Esophagus squamous epithelium (tissue), 4 donors: ENCODE measurements at regions not wholly inside any gene's neighbourhood (a gene's known extent, or its start where the extent isn't known, plus 50 kb on each side); places are given as distances from the start of the nearest gene placed in this dataset.

Experiments
- POLR2A ChIP-seq, 4 donors: fragments of 450-650 bp; IDR thresholded peaks; one replicate each; pipeline ENCODE4 v1.6.1; 2017; ENCODE audit warnings: antibody characterized with exemption in 4 of 4, mild to moderate bottlenecking in 4 of 4, moderate library complexity in 3 of 4
- TF ChIP-seq, protein P1 (sequence below), 6 experiments: fragments of 450-650 bp in 4 of 6; fragments of 200-600 bp in 2 of 6; sonication (generic) in 2 of 6; IDR thresholded peaks; one replicate each; pipeline ENCODE4 v1.5.1; 2016 to 2019; ENCODE audit warnings: antibody characterized with exemption in 6 of 6, mild to moderate bottlenecking in 4 of 6, moderate library complexity in 4 of 6

DNA sequence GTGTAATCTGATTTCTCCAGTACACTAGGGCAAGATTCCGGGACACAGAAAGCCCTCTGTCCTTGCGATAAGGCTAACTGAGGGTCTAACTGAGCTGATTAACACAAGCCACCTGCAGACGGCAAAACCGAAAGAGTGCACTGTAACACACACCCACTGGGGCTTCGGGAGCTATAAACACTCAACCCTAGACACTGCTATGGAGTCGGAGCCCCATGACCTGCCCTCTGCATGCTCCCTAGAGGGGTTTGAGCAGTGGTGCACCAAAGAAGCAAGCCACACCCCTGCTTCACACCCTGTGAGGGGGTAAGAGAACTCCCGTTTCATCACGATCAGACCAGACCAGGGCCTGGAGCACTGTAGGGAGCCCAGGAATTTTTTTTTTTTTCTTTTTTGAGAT is 72.4 kb downstream of the DMRTA2 start:
- TF ChIP-seq, protein P1, sequence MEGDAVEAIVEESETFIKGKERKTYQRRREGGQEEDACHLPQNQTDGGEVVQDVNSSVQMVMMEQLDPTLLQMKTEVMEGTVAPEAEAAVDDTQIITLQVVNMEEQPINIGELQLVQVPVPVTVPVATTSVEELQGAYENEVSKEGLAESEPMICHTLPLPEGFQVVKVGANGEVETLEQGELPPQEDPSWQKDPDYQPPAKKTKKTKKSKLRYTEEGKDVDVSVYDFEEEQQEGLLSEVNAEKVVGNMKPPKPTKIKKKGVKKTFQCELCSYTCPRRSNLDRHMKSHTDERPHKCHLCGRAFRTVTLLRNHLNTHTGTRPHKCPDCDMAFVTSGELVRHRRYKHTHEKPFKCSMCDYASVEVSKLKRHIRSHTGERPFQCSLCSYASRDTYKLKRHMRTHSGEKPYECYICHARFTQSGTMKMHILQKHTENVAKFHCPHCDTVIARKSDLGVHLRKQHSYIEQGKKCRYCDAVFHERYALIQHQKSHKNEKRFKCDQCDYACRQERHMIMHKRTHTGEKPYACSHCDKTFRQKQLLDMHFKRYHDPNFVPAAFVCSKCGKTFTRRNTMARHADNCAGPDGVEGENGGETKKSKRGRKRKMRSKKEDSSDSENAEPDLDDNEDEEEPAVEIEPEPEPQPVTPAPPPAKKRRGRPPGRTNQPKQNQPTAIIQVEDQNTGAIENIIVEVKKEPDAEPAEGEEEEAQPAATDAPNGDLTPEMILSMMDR (IDR thresholded peaks at IDR 0.05) = no peak
- no peak for TF ChIP-seq POLR2A (IDR thresholded peaks at IDR 0.05)
